ENCODE measurements at regions not wholly inside any gene's neighbourhood (a gene's known extent, or its start where the extent isn't known, plus 50 kb on each side); places are given as distances from the start of the nearest gene placed in this dataset.

GRCh38 chr9:79200336-79200735 is 371.4 kb upstream of the TLE4 start:
- Histone ChIP-seq H2AFZ (ENCODE audit: low read depth, low read length) (no peak overlapping the region), H3K27me3 (ENCODE audit: low read depth, low read length) (peaks cover 5% of the 10 kb centered on the region; the same call in 1 of the 2 replicates), H3K79me2 (ENCODE audit: low read length) (no peaks in the 10 kb centered on the region), H3K9me3 (ENCODE audit: insufficient read depth, low read length) (no peaks in the 10 kb centered on the region), H3K27ac (ENCODE audit: low read length) (no peak overlapping the region), H3K36me3 (replicated peaks; ENCODE audit: low read depth, low read length) (no peaks in the 10 kb centered on the region), H3K4me3 (ENCODE audit: low read length) (no peak overlapping the region), H3K4me2 (ENCODE audit: low read length) (no peak overlapping the region), H3K4me1 (ENCODE audit: low read length) (no peaks in the 10 kb centered on the region), H4K20me1 (ENCODE audit: insufficient read depth, low read length) (no peaks in the 10 kb centered on the region), H3K9ac (ENCODE audit: low read length) (no peak overlapping the region)
- TF ChIP-seq EZH2phosphoT487 (IDR thresholded peaks at IDR 0.05; ENCODE audit: low read depth) = no peak
- TF ChIP-seq CTCF (IDR thresholded peaks at IDR 0.05; ENCODE audit: low read depth, low read length) = no peak

- Histone ChIP-seq H3K36me3 (replicated peaks; ENCODE audit: low read depth, low read length) (no peaks in the 10 kb centered on the region), H3K27ac (ENCODE audit: low read length) (no peak overlapping the region), H3K4me1 (ENCODE audit: low read length) (no peaks in the 10 kb centered on the region), H3K79me2 (ENCODE audit: low read length) (no peaks in the 10 kb centered on the region), H3K4me3 (ENCODE audit: low read length) (no peak overlapping the region), H3K4me2 (ENCODE audit: low read length) (no peak overlapping the region), H3K9ac (ENCODE audit: low read length) (no peak overlapping the region), H3K9me3 (ENCODE audit: insufficient read depth, low read length) (no peaks in the 10 kb centered on the region), H4K20me1 (ENCODE audit: insufficient read depth, low read length) (no peaks in the 10 kb centered on the region), H2AFZ (ENCODE audit: low read depth, low read length) (no peak overlapping the region), H3K27me3 (ENCODE audit: low read depth, low read length) (peaks cover 5% of the 10 kb centered on the region; the same call in 1 of the 2 replicates)
- TF ChIP-seq EZH2phosphoT487 (IDR thresholded peaks at IDR 0.05; ENCODE audit: low read depth) (no peak), CTCF (IDR thresholded peaks at IDR 0.05; ENCODE audit: low read depth, low read length) (no peak)
Observed at GRCh38 chr9:79201636-79202035, 370.1 kb upstream of the TLE4 start.

- Histone ChIP-seq H3K27me3 (ENCODE audit: low read depth, low read length) (no peaks in the 10 kb centered on the region), H3K4me3 (ENCODE audit: low read length) (no peak overlapping the region), H3K9me3 (ENCODE audit: insufficient read depth, low read length) (no peaks in the 10 kb centered on the region), H2AFZ (ENCODE audit: low read depth, low read length) (no peak overlapping the region), H3K4me2 (ENCODE audit: low read length) (no peak overlapping the region), H3K4me1 (ENCODE audit: low read length) (no peaks in the 10 kb centered on the region), H3K79me2 (ENCODE audit: low read length) (no peaks in the 10 kb centered on the region), H3K36me3 (replicated peaks; ENCODE audit: low read depth, low read length) (no peaks in the 10 kb centered on the region), H4K20me1 (ENCODE audit: insufficient read depth, low read length) (no peaks in the 10 kb centered on the region), H3K27ac (ENCODE audit: low read length) (no peak overlapping the region), H3K9ac (ENCODE audit: low read length) (no peak overlapping the region)
- no peak for TF ChIP-seq EZH2phosphoT487 (IDR thresholded peaks at IDR 0.05; ENCODE audit: low read depth)
- no peak for TF ChIP-seq CTCF (IDR thresholded peaks at IDR 0.05; ENCODE audit: low read depth, low read length)
Observed at GRCh38 chr9:79208791-79209396, 362.9 kb upstream of the TLE4 start.

- TF ChIP-seq CTCF (IDR thresholded peaks at IDR 0.05; ENCODE audit: low read depth, low read length) = no peak
- no peak for TF ChIP-seq EZH2phosphoT487 (IDR thresholded peaks at IDR 0.05; ENCODE audit: low read depth)
- H4K20me1 ChIP-seq (ENCODE audit: insufficient read depth, low read length) = no peaks in the 10 kb centered on the region
- no peak overlapping the region for H3K4me3 ChIP-seq (ENCODE audit: low read length)
- no peak overlapping the region for H3K9ac ChIP-seq (ENCODE audit: low read length)
- H3K4me2 ChIP-seq (ENCODE audit: low read length) = no peak overlapping the region
- H2AFZ ChIP-seq (ENCODE audit: low read depth, low read length) = no peak overlapping the region
- H3K36me3 ChIP-seq (replicated peaks; ENCODE audit: low read depth, low read length) = no peaks in the 10 kb centered on the region
- H3K27me3 ChIP-seq (ENCODE audit: low read depth, low read length) = no peaks in the 10 kb centered on the region
- no peaks in the 10 kb centered on the region for H3K4me1 ChIP-seq (ENCODE audit: low read length)
- H3K27ac ChIP-seq (ENCODE audit: low read length) = no peak overlapping the region
- H3K9me3 ChIP-seq (ENCODE audit: insufficient read depth, low read length) = no peaks in the 10 kb centered on the region
- no peaks in the 10 kb centered on the region for H3K79me2 ChIP-seq (ENCODE audit: low read length)
Observed at GRCh38 chr9:79210541-79211243, 361.1 kb upstream of the TLE4 start.
